ENCODE measurements at regions not wholly inside any gene's neighbourhood (a gene's known extent, or its start where the extent isn't known, plus 50 kb on each side); places are given as distances from the start of the nearest gene placed in this dataset.
A peak's percentile ranks its signal among the peaks of the same experiment; 100 is the strongest.

GRCh38 chr16:85422196-85422631 is 190.9 kb upstream of the GSE1 start:
- Histone ChIP-seq H3K4me3 (peak overlapping the region; percentile 71), H3K9ac (ENCODE audit: insufficient read length) (no peak overlapping the region), H3K9me3 (ENCODE audit: low read depth, low read length) (no peaks in the 10 kb centered on the region), H3K36me3 (ENCODE audit: insufficient read depth, low read length) (no peaks in the 10 kb centered on the region), H3K27ac (no peak overlapping the region)
- TF ChIP-seq POLR2AphosphoS5 (IDR thresholded peaks at IDR 0.05; ENCODE audit: borderline replicate concordance, low read depth, low read length) (no peak), EZH2 (IDR thresholded peaks at IDR 0.05) (no peak), FOXP2 (optimal IDR thresholded peaks at IDR 0.05; ENCODE audit: control extremely low read depth, extremely low read length, insufficient read depth) (no peak)
- peak; percentile 47 for DNase-seq (ENCODE audit: low read depth, low spot score)

GRCh38 chr16:85422632-85423550 is 190.2 kb upstream of the GSE1 start:
- H3K27ac ChIP-seq = no peak overlapping the region
- H3K36me3 ChIP-seq (ENCODE audit: insufficient read depth, low read length) = no peaks in the 10 kb centered on the region
- no peak for DNase-seq (ENCODE audit: low read depth, low spot score)
- no peak overlapping the region; the same call in 1 of the 2 replicates for H3K4me3 ChIP-seq
- H3K9ac ChIP-seq (ENCODE audit: insufficient read length) = no peak overlapping the region
- no peaks in the 10 kb centered on the region for H3K9me3 ChIP-seq (ENCODE audit: low read depth, low read length)
- TF ChIP-seq POLR2AphosphoS5 (IDR thresholded peaks at IDR 0.05; ENCODE audit: borderline replicate concordance, low read depth, low read length) = no peak
- TF ChIP-seq EZH2 (IDR thresholded peaks at IDR 0.05) = no peak
- no peak for TF ChIP-seq FOXP2 (optimal IDR thresholded peaks at IDR 0.05; ENCODE audit: control extremely low read depth, extremely low read length, insufficient read depth)

GRCh38 chr16:85423631-85424030 is 189.5 kb upstream of the GSE1 start:
- TF ChIP-seq FOXP2 (optimal IDR thresholded peaks at IDR 0.05; ENCODE audit: control extremely low read depth, extremely low read length, insufficient read depth) = no peak
- TF ChIP-seq POLR2AphosphoS5 (IDR thresholded peaks at IDR 0.05; ENCODE audit: borderline replicate concordance, low read depth, low read length) = no peak
- TF ChIP-seq EZH2 (IDR thresholded peaks at IDR 0.05) = no peak
- Histone ChIP-seq H3K9me3 (ENCODE audit: low read depth, low read length) (no peaks in the 10 kb centered on the region), H3K4me3 (no peak overlapping the region), H3K27ac (no peak overlapping the region), H3K9ac (ENCODE audit: insufficient read length) (no peak overlapping the region), H3K36me3 (ENCODE audit: insufficient read depth, low read length) (no peaks in the 10 kb centered on the region)
- no peak for DNase-seq (ENCODE audit: low read depth, low spot score)

- Histone ChIP-seq H3K36me3 (ENCODE audit: insufficient read depth, low read length) (no peaks in the 10 kb centered on the region), H3K9ac (ENCODE audit: insufficient read length) (no peak overlapping the region), H3K4me3 (no peak overlapping the region), H3K27ac (no peak overlapping the region), H3K9me3 (ENCODE audit: low read depth, low read length) (no peaks in the 10 kb centered on the region)
- TF ChIP-seq POLR2AphosphoS5 (IDR thresholded peaks at IDR 0.05; ENCODE audit: borderline replicate concordance, low read depth, low read length) = no peak
- no peak for TF ChIP-seq FOXP2 (optimal IDR thresholded peaks at IDR 0.05; ENCODE audit: control extremely low read depth, extremely low read length, insufficient read depth)
- TF ChIP-seq EZH2 (IDR thresholded peaks at IDR 0.05) = no peak
- no peak for DNase-seq (ENCODE audit: low read depth, low spot score)
Measured at GRCh38 chr16:85424260-85425073, 188.7 kb upstream of the GSE1 start.

- Histone ChIP-seq H3K4me3 (no peak overlapping the region), H3K27ac (no peak overlapping the region)
- no peak for DNase-seq (ENCODE audit: low read depth, low spot score)
Measured at GRCh38 chr16:85425074-85425662, 188.0 kb upstream of the GSE1 start.

GRCh38 chr16:85426806-85427205 is 186.3 kb upstream of the GSE1 start:
- Histone ChIP-seq H3K4me3 (no peak overlapping the region), H3K9me3 (ENCODE audit: low read depth, low read length) (no peaks in the 10 kb centered on the region), H3K36me3 (ENCODE audit: insufficient read depth, low read length) (no peaks in the 10 kb centered on the region), H3K27ac (no peak overlapping the region), H3K9ac (ENCODE audit: insufficient read length) (no peak overlapping the region)
- TF ChIP-seq FOXP2 (optimal IDR thresholded peaks at IDR 0.05; ENCODE audit: control extremely low read depth, extremely low read length, insufficient read depth) (no peak), POLR2AphosphoS5 (IDR thresholded peaks at IDR 0.05; ENCODE audit: borderline replicate concordance, low read depth, low read length) (no peak), EZH2 (IDR thresholded peaks at IDR 0.05) (no peak)
- no peak for DNase-seq (ENCODE audit: low read depth, low spot score)

More at GRCh38 chr16:85425074-85425662, 188.0 kb upstream of the GSE1 start:
- no peaks in the 10 kb centered on the region for H3K36me3 ChIP-seq (ENCODE audit: insufficient read depth, low read length)
- H3K9ac ChIP-seq (ENCODE audit: insufficient read length) = no peak overlapping the region
- H3K9me3 ChIP-seq (ENCODE audit: low read depth, low read length) = no peaks in the 10 kb centered on the region
- no peak for TF ChIP-seq FOXP2 (optimal IDR thresholded peaks at IDR 0.05; ENCODE audit: control extremely low read depth, extremely low read length, insufficient read depth)
- TF ChIP-seq POLR2AphosphoS5 (IDR thresholded peaks at IDR 0.05; ENCODE audit: borderline replicate concordance, low read depth, low read length) = no peak
- no peak for TF ChIP-seq EZH2 (IDR thresholded peaks at IDR 0.05)

- H3K9me3 ChIP-seq (ENCODE audit: low read depth, low read length) = no peaks in the 10 kb centered on the region
- no peaks in the 10 kb centered on the region for H3K36me3 ChIP-seq (ENCODE audit: insufficient read depth, low read length)
- no peak overlapping the region for H3K27ac ChIP-seq
- no peak overlapping the region for H3K9ac ChIP-seq (ENCODE audit: insufficient read length)
- no peak overlapping the region for H3K4me3 ChIP-seq
- TF ChIP-seq POLR2AphosphoS5 (IDR thresholded peaks at IDR 0.05; ENCODE audit: borderline replicate concordance, low read depth, low read length) (no peak), FOXP2 (optimal IDR thresholded peaks at IDR 0.05; ENCODE audit: control extremely low read depth, extremely low read length, insufficient read depth) (no peak), EZH2 (IDR thresholded peaks at IDR 0.05) (no peak)
- no peak for DNase-seq (ENCODE audit: low read depth, low spot score)
Measured at GRCh38 chr16:85428168-85428898, 184.8 kb upstream of the GSE1 start.
